ENCODE measurements at regions not wholly inside any gene's neighbourhood (a gene's known extent, or its start where the extent isn't known, plus 50 kb on each side); places are given as distances from the start of the nearest gene placed in this dataset.

DNA sequence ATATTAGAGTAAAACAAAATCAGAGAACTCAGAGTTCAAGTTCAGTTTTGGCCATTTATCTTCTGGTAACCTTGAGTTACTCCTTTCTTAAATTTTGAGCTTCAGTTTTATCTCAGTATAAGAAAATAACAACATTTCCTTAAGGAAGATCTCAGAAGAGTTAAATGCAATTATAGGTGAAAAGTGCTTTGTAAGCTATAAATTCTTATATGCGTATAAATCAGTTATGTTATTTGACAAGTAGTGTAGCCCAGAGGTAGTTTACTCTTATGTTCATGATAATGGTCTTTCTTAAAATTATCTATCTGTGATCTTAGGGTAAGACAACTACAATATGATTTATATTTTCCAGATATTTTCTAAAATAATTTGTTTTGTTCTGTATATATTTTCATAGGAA, 89.8 kb downstream of the LHX9 start:
- no peak overlapping the region for H3K27ac ChIP-seq (replicated peaks; ENCODE audit: low read length)
- no peak overlapping the region for H2BK120ac ChIP-seq (ENCODE audit: low read depth, low read length)
- H3K4me3 ChIP-seq (ENCODE audit: low read length in 2 of 2): no peak overlapping the region
- peaks cover 0 to 3% of the 10 kb centered on the region in 2 donors for H3K9me3 ChIP-seq (replicated peaks in 1 of 2; ENCODE audit: control insufficient read depth in 2 of 2, insufficient read depth in 1 of 2, low read depth in 1 of 2, low read length in 2 of 2)
- H2BK12ac ChIP-seq (ENCODE audit: low read length): no peak overlapping the region
- no peak overlapping the region for H3K14ac ChIP-seq (ENCODE audit: low read length)
- H2BK15ac ChIP-seq (ENCODE audit: low read length): no peak overlapping the region
- H3K4me2 ChIP-seq (ENCODE audit: insufficient read depth, low read length, poor library complexity, severe bottlenecking): no peak overlapping the region
- no peak overlapping the region for H2AK5ac ChIP-seq (ENCODE audit: low read depth, low read length)
- H3K18ac ChIP-seq (ENCODE audit: low read length): no peak overlapping the region
- no peak overlapping the region for H4K91ac ChIP-seq (ENCODE audit: low read depth, low read length, poor library complexity)
- no peak for DNase-seq (ENCODE audit: low spot score)
- H3K4me1 ChIP-seq (ENCODE audit: control insufficient read depth in 2 of 2, insufficient read depth in 1 of 2, low read depth in 1 of 2, low read length in 2 of 2): no peaks in the 10 kb centered on the region
- H3K4ac ChIP-seq (ENCODE audit: low read length): no peak overlapping the region
- H2BK5ac ChIP-seq (ENCODE audit: low read length): no peak overlapping the region
- no peak overlapping the region for H3K23ac ChIP-seq (ENCODE audit: low read depth, low read length, poor library complexity)
- no peak overlapping the region for H4K8ac ChIP-seq (ENCODE audit: low read depth, low read length)
- H3K79me1 ChIP-seq (ENCODE audit: low read depth, low read length): no peaks in the 10 kb centered on the region
- H2AFZ ChIP-seq (ENCODE audit: low read length): no peak overlapping the region
- no peaks in the 10 kb centered on the region for H3K27me3 ChIP-seq (ENCODE audit: control insufficient read depth in 3 of 3, insufficient read depth in 3 of 3, low read depth in 1 of 3, low read length in 3 of 3)
- no CpG with 5 or more reads among the region's 1 CpG for WGBS, 2 donors (ENCODE audit: extremely low coverage in 2 of 2, insufficient read length in 2 of 2, insufficient replicate concordance in 1 of 2)
- no peaks in the 10 kb centered on the region for H3K36me3 ChIP-seq (replicated peaks in 1 of 2; ENCODE audit: control insufficient read depth in 2 of 2, insufficient read depth in 2 of 2, low read length in 2 of 2)
- no peak overlapping the region for H3K9ac ChIP-seq (ENCODE audit: low read depth, low read length, poor library complexity)

DNA sequence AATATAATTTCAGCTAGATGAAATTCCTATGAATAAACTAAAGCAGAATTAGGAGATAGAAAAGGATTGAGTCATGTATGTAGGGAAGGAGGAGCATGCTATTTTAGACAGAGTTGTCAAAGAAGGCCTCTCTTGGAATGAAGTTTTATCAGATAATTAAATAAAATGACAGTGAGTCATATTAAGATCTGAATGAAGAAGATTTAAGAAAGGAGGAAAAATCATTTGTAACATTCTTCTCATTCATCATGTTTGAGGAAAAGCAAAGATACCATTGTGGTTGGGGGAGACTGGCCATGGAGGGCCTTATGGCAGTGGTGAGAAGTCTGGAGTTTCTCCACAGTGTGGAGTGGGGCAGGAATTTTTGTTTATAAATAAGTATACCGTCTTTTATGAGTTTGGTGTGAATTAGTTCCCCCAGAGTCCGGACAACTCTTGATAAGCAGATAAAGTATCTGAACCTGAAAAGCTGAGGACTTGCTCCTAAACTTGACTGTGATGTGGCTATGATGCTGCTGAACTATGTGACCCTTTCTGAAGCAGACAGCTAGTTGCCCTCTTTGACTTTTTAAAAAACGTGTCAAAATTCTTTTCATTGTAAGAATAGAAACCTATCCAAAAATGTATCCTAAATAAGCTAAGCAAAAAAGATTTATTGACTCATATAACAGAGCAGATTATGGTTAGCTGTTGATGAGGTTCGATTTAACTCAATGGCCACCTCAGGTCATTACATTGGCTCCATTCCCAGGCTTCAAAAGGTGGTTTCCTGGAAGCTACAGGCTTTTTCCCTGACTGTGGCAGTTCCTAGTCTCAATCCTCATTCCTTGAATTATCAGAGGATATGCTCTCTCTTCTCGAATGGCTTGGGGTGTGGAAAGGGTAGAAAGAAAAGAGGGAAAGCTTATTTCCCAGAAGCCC, 90.8 kb downstream of the LHX9 start:
- H3K4ac ChIP-seq (ENCODE audit: low read length): no peak overlapping the region
- H3K9me3 ChIP-seq (replicated peaks in 1 of 2; ENCODE audit: control insufficient read depth in 2 of 2, insufficient read depth in 1 of 2, low read depth in 1 of 2, low read length in 2 of 2): peaks cover 0 to 3% of the 10 kb centered on the region in 2 donors
- no peak overlapping the region for H3K18ac ChIP-seq (ENCODE audit: low read length)
- no peak overlapping the region for H2AK5ac ChIP-seq (ENCODE audit: low read depth, low read length)
- H2BK120ac ChIP-seq (ENCODE audit: low read depth, low read length): no peak overlapping the region
- H2BK12ac ChIP-seq (ENCODE audit: low read length): no peak overlapping the region
- H2BK5ac ChIP-seq (ENCODE audit: low read length): no peak overlapping the region
- no peak overlapping the region for H4K8ac ChIP-seq (ENCODE audit: low read depth, low read length)
- no peak overlapping the region for H3K23ac ChIP-seq (ENCODE audit: low read depth, low read length, poor library complexity)
- H2AFZ ChIP-seq (ENCODE audit: low read length): no peak overlapping the region
- H3K27me3 ChIP-seq (ENCODE audit: control insufficient read depth in 3 of 3, insufficient read depth in 3 of 3, low read depth in 1 of 3, low read length in 3 of 3): no peaks in the 10 kb centered on the region
- no peak overlapping the region for H3K9ac ChIP-seq (ENCODE audit: low read depth, low read length, poor library complexity)
- no peak overlapping the region for H4K91ac ChIP-seq (ENCODE audit: low read depth, low read length, poor library complexity)
- WGBS, 2 donors (ENCODE audit: extremely low coverage in 2 of 2, insufficient read length in 2 of 2, insufficient replicate concordance in 1 of 2): no CpG with 5 or more reads among the region's 5 CpGs
- no peak overlapping the region for H3K4me2 ChIP-seq (ENCODE audit: insufficient read depth, low read length, poor library complexity, severe bottlenecking)
- H3K4me3 ChIP-seq (ENCODE audit: low read length in 2 of 2): no peak overlapping the region
- H3K14ac ChIP-seq (ENCODE audit: low read length): no peak overlapping the region
- H3K36me3 ChIP-seq (replicated peaks in 1 of 2; ENCODE audit: control insufficient read depth in 2 of 2, insufficient read depth in 2 of 2, low read length in 2 of 2): no peaks in the 10 kb centered on the region
- DNase-seq (ENCODE audit: low spot score): no peak
- no peaks in the 10 kb centered on the region for H3K4me1 ChIP-seq (ENCODE audit: control insufficient read depth in 2 of 2, insufficient read depth in 1 of 2, low read depth in 1 of 2, low read length in 2 of 2)
- no peak overlapping the region for H2BK15ac ChIP-seq (ENCODE audit: low read length)
- no peak overlapping the region for H3K27ac ChIP-seq (replicated peaks; ENCODE audit: low read length)
- H3K79me1 ChIP-seq (ENCODE audit: low read depth, low read length): no peaks in the 10 kb centered on the region

DNA sequence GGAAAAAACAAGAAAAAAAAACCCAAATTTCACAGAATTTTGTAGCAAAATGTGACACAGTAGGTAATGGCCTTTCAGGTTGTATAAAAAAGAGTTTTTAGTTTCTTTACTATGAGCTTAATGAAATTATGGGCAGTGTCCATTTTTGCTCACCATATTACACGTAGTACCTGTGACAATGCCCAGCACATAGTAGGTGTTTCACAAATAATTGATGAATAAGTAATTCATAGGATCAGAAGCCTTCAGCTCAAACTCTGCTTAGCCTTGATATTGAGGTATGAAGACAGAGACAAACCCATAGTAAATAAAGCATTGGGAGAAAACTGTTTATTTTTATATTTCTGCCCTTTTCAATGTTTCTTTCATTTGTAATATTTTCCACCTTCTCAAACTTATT, 97.2 kb downstream of the LHX9 start:
- no peak overlapping the region for H3K4me3 ChIP-seq (ENCODE audit: low read length in 2 of 2)
- H4K8ac ChIP-seq (ENCODE audit: low read depth, low read length): no peak overlapping the region
- H2AK5ac ChIP-seq (ENCODE audit: low read depth, low read length): no peak overlapping the region
- H3K9ac ChIP-seq (ENCODE audit: low read depth, low read length, poor library complexity): no peak overlapping the region
- WGBS, 2 donors (ENCODE audit: extremely low coverage in 2 of 2, insufficient read length in 2 of 2, insufficient replicate concordance in 1 of 2): no CpG with 5 or more reads among the region's 1 CpG
- H2BK15ac ChIP-seq (ENCODE audit: low read length): no peak overlapping the region
- no peak overlapping the region for H2BK120ac ChIP-seq (ENCODE audit: low read depth, low read length)
- H3K23ac ChIP-seq (ENCODE audit: low read depth, low read length, poor library complexity): no peak overlapping the region
- H3K27ac ChIP-seq (replicated peaks; ENCODE audit: low read length): no peak overlapping the region
- H3K14ac ChIP-seq (ENCODE audit: low read length): no peak overlapping the region
- H3K79me1 ChIP-seq (ENCODE audit: low read depth, low read length): no peaks in the 10 kb centered on the region
- H3K18ac ChIP-seq (ENCODE audit: low read length): no peak overlapping the region
- no peak overlapping the region for H3K4ac ChIP-seq (ENCODE audit: low read length)
- DNase-seq (ENCODE audit: low spot score): no peak
- no peak overlapping the region for H2BK5ac ChIP-seq (ENCODE audit: low read length)
- peaks cover 0 to 2% of the 10 kb centered on the region in 2 donors for H3K9me3 ChIP-seq (replicated peaks in 1 of 2; ENCODE audit: control insufficient read depth in 2 of 2, insufficient read depth in 1 of 2, low read depth in 1 of 2, low read length in 2 of 2)
- H3K4me1 ChIP-seq (ENCODE audit: control insufficient read depth in 2 of 2, insufficient read depth in 1 of 2, low read depth in 1 of 2, low read length in 2 of 2): no peaks in the 10 kb centered on the region
- no peaks in the 10 kb centered on the region for H3K27me3 ChIP-seq (ENCODE audit: control insufficient read depth in 3 of 3, insufficient read depth in 3 of 3, low read depth in 1 of 3, low read length in 3 of 3)
- no peak overlapping the region for H4K91ac ChIP-seq (ENCODE audit: low read depth, low read length, poor library complexity)
- H3K36me3 ChIP-seq (replicated peaks in 1 of 2; ENCODE audit: control insufficient read depth in 2 of 2, insufficient read depth in 2 of 2, low read length in 2 of 2): no peaks in the 10 kb centered on the region
- H3K4me2 ChIP-seq (ENCODE audit: insufficient read depth, low read length, poor library complexity, severe bottlenecking): no peak overlapping the region
- no peak overlapping the region for H2BK12ac ChIP-seq (ENCODE audit: low read length)
- H2AFZ ChIP-seq (ENCODE audit: low read length): no peak overlapping the region

DNA sequence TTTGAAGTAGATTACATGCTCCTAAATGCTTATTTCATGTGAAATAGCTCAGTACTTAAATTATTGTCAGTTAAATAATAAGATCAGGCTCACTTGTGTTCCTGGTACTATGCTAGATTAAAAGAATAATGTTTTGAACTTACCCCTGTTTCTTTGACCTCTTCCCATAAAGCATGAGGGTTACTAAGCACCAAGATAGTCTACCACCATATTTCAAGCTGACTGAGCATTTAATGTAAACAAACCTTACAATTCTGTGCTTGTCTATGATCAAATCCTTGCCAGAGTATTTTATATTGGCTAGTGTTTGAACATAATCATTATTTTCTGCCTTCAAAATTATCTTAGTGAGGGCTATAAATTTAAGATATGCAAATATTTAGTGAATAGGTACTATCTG, 98.1 kb downstream of the LHX9 start:
- Histone ChIP-seq H3K79me1 (ENCODE audit: low read depth, low read length) (no peaks in the 10 kb centered on the region), H3K18ac (ENCODE audit: low read length) (no peak overlapping the region), H2AK5ac (ENCODE audit: low read depth, low read length) (no peak overlapping the region), H3K4me1 (ENCODE audit: control insufficient read depth in 2 of 2, insufficient read depth in 1 of 2, low read depth in 1 of 2, low read length in 2 of 2) (no peaks in the 10 kb centered on the region), H3K27me3 (ENCODE audit: control insufficient read depth in 3 of 3, insufficient read depth in 3 of 3, low read depth in 1 of 3, low read length in 3 of 3) (no peaks in the 10 kb centered on the region), H3K27ac (replicated peaks; ENCODE audit: low read length) (no peak overlapping the region), H4K8ac (ENCODE audit: low read depth, low read length) (no peak overlapping the region), H2BK120ac (ENCODE audit: low read depth, low read length) (no peak overlapping the region), H3K23ac (ENCODE audit: low read depth, low read length, poor library complexity) (no peak overlapping the region), H3K9me3 (replicated peaks in 1 of 2; ENCODE audit: control insufficient read depth in 2 of 2, insufficient read depth in 1 of 2, low read depth in 1 of 2, low read length in 2 of 2) (peaks cover 0 to under 1% of the 10 kb centered on the region in 2 donors), H3K4me3 (ENCODE audit: low read length in 2 of 2) (no peak overlapping the region), H3K4me2 (ENCODE audit: insufficient read depth, low read length, poor library complexity, severe bottlenecking) (no peak overlapping the region), H3K36me3 (replicated peaks in 1 of 2; ENCODE audit: control insufficient read depth in 2 of 2, insufficient read depth in 2 of 2, low read length in 2 of 2) (no peaks in the 10 kb centered on the region), H2AFZ (ENCODE audit: low read length) (no peak overlapping the region), H4K91ac (ENCODE audit: low read depth, low read length, poor library complexity) (no peak overlapping the region), H3K9ac (ENCODE audit: low read depth, low read length, poor library complexity) (no peak overlapping the region), H3K4ac (ENCODE audit: low read length) (no peak overlapping the region), H3K14ac (ENCODE audit: low read length) (no peak overlapping the region), H2BK12ac (ENCODE audit: low read length) (no peak overlapping the region), H2BK5ac (ENCODE audit: low read length) (no peak overlapping the region), H2BK15ac (ENCODE audit: low read length) (no peak overlapping the region)
- DNase-seq (ENCODE audit: low spot score): no peak

Measured in neuronal stem cell (in vitro differentiated cells).